Activated CD8-positive, alpha-beta memory T cell treated with anti-CD3 and anti-CD28 coated beads for 1 hour (primary cell): ENCODE measurements at regions not wholly inside any gene's neighbourhood (a gene's known extent, or its start where the extent isn't known, plus 50 kb on each side); places are given as distances from the start of the nearest gene placed in this dataset.

Experiments used
- DNase-seq, 2 donors: peaks; one replicate each; pipeline ENCODE4 v3.0.0-alpha.2; 2020; ENCODE audit warnings: low read depth in 1 of 2; ENCODE audit errors: extremely low read depth in 1 of 2

- no peak for DNase-seq
Measured at GRCh38 chr13:83352391-83352790, 529.9 kb downstream of the SLITRK1 start.

GRCh38 chr13:83350569-83350968 is 531.7 kb downstream of the SLITRK1 start:
- no peak for DNase-seq

GRCh38 chr13:83344518-83344917 is 537.8 kb downstream of the SLITRK1 start:
- DNase-seq, result no peak

GRCh38 chr13:83340170-83340569 is 542.1 kb downstream of the SLITRK1 start:
- DNase-seq, result no peak

- DNase-seq, result no peak
Measured at GRCh38 chr13:83333614-83334388, 548.5 kb downstream of the SLITRK1 start.

GRCh38 chr13:83332751-83333150 is 549.5 kb downstream of the SLITRK1 start:
- no peak for DNase-seq

- no peak for DNase-seq
Measured at GRCh38 chr13:83327091-83327490, 555.2 kb downstream of the SLITRK1 start.

GRCh38 chr13:83325125-83325853 is 557.0 kb downstream of the SLITRK1 start:
- no peak for DNase-seq

- no peak for DNase-seq
Measured at GRCh38 chr13:83311886-83312577, 570.2 kb downstream of the SLITRK1 start.

- no peak for DNase-seq
Measured at GRCh38 chr13:83298617-83299016, 583.7 kb downstream of the SLITRK1 start.

GRCh38 chr13:83297586-83298290 is 584.5 kb downstream of the SLITRK1 start:
- no peak for DNase-seq

- no peak for DNase-seq
Measured at GRCh38 chr13:83295686-83296085, 586.6 kb downstream of the SLITRK1 start.

- no peak for DNase-seq
Measured at GRCh38 chr13:83286737-83287136, 595.5 kb downstream of the SLITRK1 start.

- no peak for DNase-seq
Measured at GRCh38 chr13:83281654-83282053, 600.6 kb downstream of the SLITRK1 start.

GRCh38 chr13:83274679-83275078 is 607.6 kb downstream of the SLITRK1 start:
- no peak for DNase-seq

GRCh38 chr13:83272652-83273240 is 609.5 kb downstream of the SLITRK1 start:
- no peak for DNase-seq

GRCh38 chr13:83272076-83272475 is 610.2 kb downstream of the SLITRK1 start:
- DNase-seq, result no peak

GRCh38 chr13:83265279-83265678 is 617.0 kb downstream of the SLITRK1 start:
- no peak for DNase-seq

GRCh38 chr13:83248751-83249150 is 633.5 kb downstream of the SLITRK1 start:
- no peak for DNase-seq

- no peak for DNase-seq
Measured at GRCh38 chr13:83232626-83233025, 649.6 kb downstream of the SLITRK1 start.
